DOHH2 (cell line): ENCODE measurements at regions not wholly inside any gene's neighbourhood (a gene's known extent, or its start where the extent isn't known, plus 50 kb on each side); places are given as distances from the start of the nearest gene placed in this dataset.
A peak's percentile ranks its signal among the peaks of the same experiment; 100 is the strongest.

Experiments used
- H3F3A ChIP-seq: fragments of 200-600 bp; sonication (generic), shearing (Covaris generic); 2 replicates; pipeline ENCODE4 v1.6.0; 2016; ENCODE audit warnings: antibody characterized with exemption, mild to moderate bottlenecking; ENCODE audit not compliant: control insufficient read depth, insufficient read depth
- H3K27ac ChIP-seq: fragments of 200-600 bp; sonication (generic); 2 replicates; pipeline ENCODE4 v1.5.1; 2014; ENCODE audit warnings: low read depth, mild to moderate bottlenecking, low read length, moderate library complexity
- H3K27me3 ChIP-seq: fragments of 200-600 bp; sonication (generic); 2 replicates; pipeline ENCODE4 v1.6.1; 2014; ENCODE audit warnings: mild to moderate bottlenecking, low read length, mixed read lengths; ENCODE audit not compliant: control insufficient read depth
- H3K36me3 ChIP-seq: fragments of 200-600 bp; sonication (generic); 2 replicates; pipeline ENCODE4 v1.6.1; 2014; ENCODE audit warnings: mild to moderate bottlenecking, low read length, moderate library complexity, mixed read lengths; ENCODE audit not compliant: control insufficient read depth
- H3K4me1 ChIP-seq: fragments of 200-600 bp; sonication (generic); 2 replicates; pipeline ENCODE4 v1.6.1; 2014; ENCODE audit warnings: mild to moderate bottlenecking, low read length, mixed read lengths; ENCODE audit not compliant: control insufficient read depth
- H3K4me2 ChIP-seq: fragments of 200-600 bp; sonication (generic); 2 replicates; pipeline ENCODE4 v1.6.0; 2014; ENCODE audit warnings: mild to moderate bottlenecking, low read length, moderate library complexity
- H3K4me3 ChIP-seq: fragments of 200-600 bp; sonication (generic); 2 replicates; pipeline ENCODE4 v1.5.1; 2014; ENCODE audit warnings: mild to moderate bottlenecking, low read length, mixed read lengths
- H3K79me2 ChIP-seq: fragments of 200-600 bp; sonication (generic); 2 replicates; pipeline ENCODE4 v1.6.1; 2014; ENCODE audit warnings: mild to moderate bottlenecking, low read length, mixed read lengths; ENCODE audit not compliant: control insufficient read depth
- H3K9me2 ChIP-seq: fragments of 200-600 bp; sonication (generic); replicated peaks from 2 replicates; pipeline ENCODE4 v1.6.1; 2014; ENCODE audit warnings: mild to moderate bottlenecking, low read length, mixed read lengths; ENCODE audit not compliant: control insufficient read depth
- H3K9me3 ChIP-seq: fragments of 200-600 bp; sonication (generic); 2 replicates; pipeline ENCODE4 v1.6.1; 2014; ENCODE audit warnings: antibody characterized with exemption, low read length, mixed read lengths; ENCODE audit not compliant: control insufficient read depth, insufficient read depth
- H4K20me1 ChIP-seq: fragments of 200-600 bp; sonication (generic); 2 replicates; pipeline ENCODE4 v1.6.0; 2014; ENCODE audit warnings: low read depth, mild to moderate bottlenecking, antibody characterized with exemption, low read length, moderate library complexity; ENCODE audit not compliant: control insufficient read depth, insufficient read depth
- EZH2phosphoT487 ChIP-seq: fragments of 200-600 bp; sonication (generic); IDR thresholded peaks from 2 replicates; pipeline ENCODE4 v1.6.1; 2017; ENCODE audit warnings: borderline replicate concordance, mild to moderate bottlenecking, antibody characterized with exemption, low read length, moderate library complexity, mixed read lengths
- TF ChIP-seq, protein P1 (sequence below): fragments of 200-600 bp; sonication (generic); IDR thresholded peaks from one replicate; pipeline ENCODE4 v1.5.1; 2014; ENCODE audit warnings: antibody characterized with exemption, mild to moderate bottlenecking, low read depth, low read length; ENCODE audit not compliant: poor library complexity, severe bottlenecking

DNA sequence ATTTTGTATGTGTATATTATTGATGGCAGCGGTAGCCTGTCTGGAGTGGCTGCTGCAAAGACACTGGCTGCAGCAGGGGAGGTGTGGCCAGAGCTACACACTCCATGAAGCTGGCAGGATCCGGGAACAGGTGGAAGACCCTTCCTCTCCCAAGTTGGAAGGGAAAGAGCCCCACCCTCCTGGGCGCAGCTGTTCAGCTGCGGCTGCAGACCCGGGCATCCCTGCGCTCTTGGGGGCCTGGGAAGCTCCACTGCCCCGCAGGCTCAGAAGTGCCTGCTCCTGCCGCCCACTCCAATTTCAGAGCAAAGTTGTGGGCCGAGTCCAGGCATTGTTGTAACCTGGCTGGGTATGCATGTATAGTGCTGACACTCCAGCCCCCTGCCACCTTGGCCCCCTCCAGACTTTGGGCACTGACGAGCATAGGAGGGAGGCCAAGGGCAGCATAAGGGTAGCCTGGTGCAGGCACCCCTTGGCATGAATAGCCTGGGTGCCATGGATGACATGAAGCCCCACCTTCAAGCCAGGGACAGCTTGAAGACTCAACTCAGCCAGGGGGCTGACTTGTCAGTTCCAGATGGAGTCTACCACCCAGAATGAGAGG lies 90.7 kb upstream of the TMEM168 start:
- Histone ChIP-seq H3K4me2 (no peak overlapping the region), H4K20me1 (no peaks in the 10 kb centered on the region), H3K27me3 (no peaks in the 10 kb centered on the region), H3K27ac (no peak overlapping the region), H3K9me3 (peaks cover 10% of the 10 kb centered on the region; the same call in 1 of the 2 replicates), H3F3A (peaks cover 6% of the 10 kb centered on the region; the same call in 1 of the 2 replicates), H3K36me3 (peaks cover 19% of the 10 kb centered on the region), H3K4me3 (no peak overlapping the region), H3K79me2 (peaks cover 7% of the 10 kb centered on the region; the same call in 1 of the 2 replicates), H3K9me2 (no peaks in the 10 kb centered on the region), H3K4me1 (peaks cover 50% of the 10 kb centered on the region)
- no peak for TF ChIP-seq EZH2phosphoT487
- TF ChIP-seq, protein P1, sequence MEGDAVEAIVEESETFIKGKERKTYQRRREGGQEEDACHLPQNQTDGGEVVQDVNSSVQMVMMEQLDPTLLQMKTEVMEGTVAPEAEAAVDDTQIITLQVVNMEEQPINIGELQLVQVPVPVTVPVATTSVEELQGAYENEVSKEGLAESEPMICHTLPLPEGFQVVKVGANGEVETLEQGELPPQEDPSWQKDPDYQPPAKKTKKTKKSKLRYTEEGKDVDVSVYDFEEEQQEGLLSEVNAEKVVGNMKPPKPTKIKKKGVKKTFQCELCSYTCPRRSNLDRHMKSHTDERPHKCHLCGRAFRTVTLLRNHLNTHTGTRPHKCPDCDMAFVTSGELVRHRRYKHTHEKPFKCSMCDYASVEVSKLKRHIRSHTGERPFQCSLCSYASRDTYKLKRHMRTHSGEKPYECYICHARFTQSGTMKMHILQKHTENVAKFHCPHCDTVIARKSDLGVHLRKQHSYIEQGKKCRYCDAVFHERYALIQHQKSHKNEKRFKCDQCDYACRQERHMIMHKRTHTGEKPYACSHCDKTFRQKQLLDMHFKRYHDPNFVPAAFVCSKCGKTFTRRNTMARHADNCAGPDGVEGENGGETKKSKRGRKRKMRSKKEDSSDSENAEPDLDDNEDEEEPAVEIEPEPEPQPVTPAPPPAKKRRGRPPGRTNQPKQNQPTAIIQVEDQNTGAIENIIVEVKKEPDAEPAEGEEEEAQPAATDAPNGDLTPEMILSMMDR, result no peak

DNA sequence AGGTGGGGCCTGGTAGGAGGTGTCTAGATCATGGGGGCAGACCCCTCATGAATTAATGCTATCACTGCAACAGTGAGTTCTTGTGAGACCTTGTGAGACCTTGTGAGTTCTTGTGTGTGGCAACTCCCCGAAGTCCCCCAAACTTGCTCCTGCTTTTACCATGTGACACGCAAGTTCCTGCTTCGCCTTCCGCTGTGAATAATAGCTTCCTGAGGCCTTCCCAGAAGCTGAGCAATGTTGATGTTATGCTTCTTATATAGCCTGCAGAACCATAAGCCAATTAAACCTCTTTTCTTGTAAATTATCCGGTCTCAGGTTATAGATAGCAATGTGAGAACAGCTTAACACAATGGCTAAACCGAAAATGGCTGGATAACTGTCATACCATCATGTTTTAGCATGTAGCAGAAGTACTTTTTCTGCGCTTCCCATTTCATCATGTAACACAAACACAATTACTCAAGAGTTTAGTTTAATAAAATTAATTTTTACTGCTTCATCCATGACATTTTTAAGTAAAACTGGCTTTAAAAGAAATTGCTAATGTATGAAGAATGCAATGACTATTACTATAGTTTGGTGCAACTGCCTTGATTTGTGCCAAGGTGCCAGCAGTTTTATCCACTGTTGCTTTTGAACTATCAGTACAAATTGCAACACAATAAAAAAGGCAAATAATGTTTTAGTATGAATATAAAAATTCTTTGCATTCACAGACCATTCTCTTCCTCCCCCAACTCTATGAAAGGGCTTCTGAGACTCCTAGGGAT lies 87.7 kb upstream of the TMEM168 start:
- TF ChIP-seq EZH2phosphoT487, result no peak
- H3K27ac ChIP-seq, result no peak overlapping the region
- H3K4me2 ChIP-seq, result peak overlapping the region; percentile 34
- H4K20me1 ChIP-seq, result no peaks in the 10 kb centered on the region
- H3K9me2 ChIP-seq, result no peaks in the 10 kb centered on the region
- H3K4me1 ChIP-seq, result peaks cover 71% of the 10 kb centered on the region
- peaks cover 9% of the 10 kb centered on the region for H3F3A ChIP-seq
- no peak overlapping the region for H3K4me3 ChIP-seq
- peaks cover 22% of the 10 kb centered on the region for H3K79me2 ChIP-seq
- peaks cover 19% of the 10 kb centered on the region for H3K36me3 ChIP-seq
- H3K9me3 ChIP-seq, result peaks cover 10% of the 10 kb centered on the region; the same call in 1 of the 2 replicates
- no peaks in the 10 kb centered on the region for H3K27me3 ChIP-seq

DNA sequence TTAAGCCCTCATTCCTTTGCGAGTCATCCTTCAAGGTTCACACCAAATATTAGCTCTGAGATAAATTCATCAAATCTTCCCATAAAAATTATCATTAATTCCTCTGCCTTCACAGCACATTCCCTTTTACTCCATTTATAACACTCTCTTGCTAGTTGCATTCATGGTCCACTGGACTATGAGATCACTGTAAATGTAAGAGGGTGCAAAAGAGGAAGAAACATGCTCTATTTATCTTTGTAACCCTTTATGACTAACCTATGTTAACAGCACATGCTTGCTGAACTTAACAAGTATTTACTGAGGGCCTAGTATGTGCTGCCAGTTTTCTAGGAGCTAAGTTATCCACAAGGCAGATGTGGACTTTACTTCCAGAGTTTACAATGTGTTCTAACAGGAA lies 86.7 kb upstream of the TMEM168 start:
- peaks cover 71% of the 10 kb centered on the region for H3K4me1 ChIP-seq
- H3K9me3 ChIP-seq, result peaks cover 10% of the 10 kb centered on the region; the same call in 1 of the 2 replicates
- H3K27me3 ChIP-seq, result no peaks in the 10 kb centered on the region
- no peaks in the 10 kb centered on the region for H3K9me2 ChIP-seq
- H4K20me1 ChIP-seq, result no peaks in the 10 kb centered on the region
- peaks cover 9% of the 10 kb centered on the region for H3F3A ChIP-seq
- H3K27ac ChIP-seq, result peak overlapping the region; percentile 9; the same call in 1 of the 2 replicates
- H3K36me3 ChIP-seq, result peaks cover 17% of the 10 kb centered on the region
- H3K79me2 ChIP-seq, result peaks cover 27% of the 10 kb centered on the region
- peak overlapping the region; percentile 1; the same call in 1 of the 2 replicates for H3K4me3 ChIP-seq
- peak overlapping the region; percentile 34 for H3K4me2 ChIP-seq
- TF ChIP-seq, protein P1, result no peak
- no peak for TF ChIP-seq EZH2phosphoT487
